SK-N-SH (cell line): ENCODE measurements at regions not wholly inside any gene's neighbourhood (a gene's known extent, or its start where the extent isn't known, plus 50 kb on each side); places are given as distances from the start of the nearest gene placed in this dataset.

Experiments
- CTCF ChIA-PET: fragments of 300-600, 350-600 bp; formaldehyde crosslinking; extraction: SDS; loops from one replicate; lab custom pipeline; 2021; lab: Yijun Ruan, JAX
- POLR2A ChIA-PET: fragments of 350-600 bp; sonication (Branson Sonifier 250); formaldehyde crosslinking; extraction: SDS; loops from one replicate; lab custom pipeline; 2020; ENCODE audit warnings: antibody characterized with exemption, inconsistent platforms; lab: Yijun Ruan, JAX
- DNase-seq: peaks from one replicate; pipeline ENCODE4 v3.0.0; 2012
- H2AFZ ChIP-seq: fragments of 200-600 bp; sonication (generic); 2 replicates; pipeline ENCODE4 v1.8.1; 2016; ENCODE audit warnings: antibody characterized with exemption, mild to moderate bottlenecking, low read depth
- H3F3A ChIP-seq: fragments of 200-600 bp; sonication (generic); replicated peaks from 2 replicates; pipeline ENCODE3; 2016; ENCODE audit warnings: antibody characterized with exemption, mild to moderate bottlenecking; ENCODE audit not compliant: insufficient read depth
- H3K27ac ChIP-seq, 2 experiments: fragments of 200-500 bp in 1 of 2; fragments of 200-600 bp in 1 of 2; sonication (Bioruptor generic) in 1 of 2; sonication (generic), shearing (Covaris generic) in 1 of 2; 2 replicates each; pipeline versions ENCODE4 v1.5.1 to v1.6.1; 2014 to 2016; ENCODE audit warnings: low read depth in 2 of 2, inconsistent platforms in 1 of 2, low read length in 1 of 2, mild to moderate bottlenecking in 1 of 2, mixed read lengths in 1 of 2
- H3K27me3 ChIP-seq: fragments of 200-600 bp; sonication (generic), shearing (Covaris generic); 2 replicates; pipeline ENCODE4 v1.6.1; 2016; ENCODE audit warnings: mixed run types; ENCODE audit not compliant: insufficient read depth
- H3K36me3 ChIP-seq, 2 experiments: fragments of 200-500 bp in 1 of 2; fragments of 200-600 bp in 1 of 2; sonication (Bioruptor generic) in 1 of 2; sonication (generic) in 1 of 2; replicated peaks in 1 of 2; 2 replicates each; pipeline versions ENCODE3 to v1.5.1; 2014 to 2016; ENCODE audit warnings: low read length in 1 of 2, mild to moderate bottlenecking in 1 of 2; ENCODE audit not compliant: insufficient read depth in 2 of 2, control insufficient read depth in 1 of 2
- H3K4me1 ChIP-seq, 2 experiments: fragments of 200-500 bp in 1 of 2; fragments of 200-600 bp in 1 of 2; sonication (Bioruptor generic) in 1 of 2; sonication (generic), shearing (Covaris generic) in 1 of 2; 2 replicates each; pipeline versions ENCODE4 v1.5.1 to v1.6.1; 2014 to 2016; ENCODE audit warnings: low read depth in 1 of 2, low read length in 1 of 2, mixed run types in 1 of 2; ENCODE audit not compliant: insufficient read depth in 2 of 2, control insufficient read depth in 1 of 2
- H3K4me2 ChIP-seq: fragments of 200-600 bp; sonication (generic), shearing (Covaris generic); 2 replicates; pipeline ENCODE4 v1.6.1; 2017; ENCODE audit warnings: mixed run types
- H3K4me3 ChIP-seq, 2 experiments: fragments of 200-500 bp in 1 of 2; fragments of 200-600 bp in 1 of 2; sonication (Bioruptor generic) in 1 of 2; sonication (generic), shearing (Covaris generic) in 1 of 2; 2 replicates each; pipeline versions ENCODE4 v1.5.1 to v1.8.1; 2014 to 2016; ENCODE audit warnings: low read depth in 2 of 2, inconsistent platforms in 1 of 2, low read length in 1 of 2, mild to moderate bottlenecking in 1 of 2, mixed read lengths in 1 of 2, moderate library complexity in 1 of 2
- H3K79me2 ChIP-seq: fragments of 200-600 bp; sonication (generic); 2 replicates; pipeline ENCODE4 v1.8.1; 2017; ENCODE audit warnings: mild to moderate bottlenecking; ENCODE audit not compliant: insufficient read depth
- H3K9ac ChIP-seq: fragments of 200-600 bp; sonication (generic); 2 replicates; pipeline ENCODE4 v1.6.1; 2017; ENCODE audit warnings: mixed run types
- H3K9me2 ChIP-seq: fragments of 200-600 bp; sonication (generic); 2 replicates; pipeline ENCODE4 v1.6.1; 2017; ENCODE audit warnings: mixed run types
- H3K9me3 ChIP-seq: fragments of 200-600 bp; sonication (generic); 2 replicates; pipeline ENCODE4 v1.6.1; 2017; ENCODE audit warnings: mixed run types, mild to moderate bottlenecking, moderate library complexity
- H4K20me1 ChIP-seq: fragments of 200-600 bp; sonication (generic); 2 replicates; pipeline ENCODE4 v1.6.1; 2017; ENCODE audit warnings: mild to moderate bottlenecking, mixed run types; ENCODE audit not compliant: insufficient read depth
- CHD2 ChIP-seq: fragments of 150-350 bp; IDR thresholded peaks from 2 replicates; pipeline ENCODE4 v1.6.1; 2018; ENCODE audit warnings: low read length; ENCODE audit not compliant: partially characterized antibody
- ELF1 ChIP-seq: IDR thresholded peaks from 2 replicates; pipeline ENCODE4 v1.4.0; 2012
- EP300 ChIP-seq, 2 experiments: IDR thresholded peaks; 2 replicates each; pipeline versions ENCODE4 v1.4.0 to v1.6.1; 2012; ENCODE audit warnings: borderline replicate concordance in 1 of 2, low read depth in 1 of 2, low read length in 1 of 2
- FOSL2 ChIP-seq: IDR thresholded peaks from 2 replicates; pipeline ENCODE4 v1.4.0; 2012; ENCODE audit warnings: low read depth, mild to moderate bottlenecking, moderate library complexity, borderline replicate concordance
- FOXJ3 ChIP-seq: sonication (generic); formaldehyde crosslinking; IDR thresholded peaks from 2 replicates; pipeline ENCODE4 v1.5.1; 2020; ENCODE audit warnings: mild to moderate bottlenecking, missing genetic modification reagents
- GABPA ChIP-seq: IDR thresholded peaks from 2 replicates; pipeline ENCODE4 v1.4.0; 2012; ENCODE audit warnings: low read depth, mild to moderate bottlenecking
- JUND ChIP-seq: IDR thresholded peaks from 2 replicates; pipeline ENCODE4 v1.4.0; 2012
- MEF2A ChIP-seq: IDR thresholded peaks from 2 replicates; pipeline ENCODE4 v1.4.0; 2012; ENCODE audit warnings: low read depth, borderline replicate concordance
- NFIC ChIP-seq: IDR thresholded peaks from 2 replicates; pipeline ENCODE4 v1.4.0; 2012; ENCODE audit warnings: borderline replicate concordance
- POLR2AphosphoS5 ChIP-seq: IDR thresholded peaks from 2 replicates; pipeline ENCODE4 v1.6.1; 2012; ENCODE audit warnings: low read depth, low read length
- RAD21 ChIP-seq: IDR thresholded peaks from 2 replicates; pipeline ENCODE4 v1.6.1; 2012; ENCODE audit warnings: mild to moderate bottlenecking, low read length
- RCOR1 ChIP-seq: fragments of 150-350 bp; IDR thresholded peaks from 2 replicates; pipeline ENCODE4 v1.6.1; 2017; ENCODE audit warnings: antibody characterized with exemption, low read length
- RXRA ChIP-seq: IDR thresholded peaks from 2 replicates; pipeline ENCODE4 v1.4.0; 2012; ENCODE audit warnings: low read depth, mild to moderate bottlenecking, borderline replicate concordance
- SIN3A ChIP-seq: IDR thresholded peaks from 2 replicates; pipeline ENCODE4 v1.6.1; 2012; ENCODE audit warnings: low read depth, mild to moderate bottlenecking, low read length, moderate library complexity, borderline replicate concordance
- SMC3 ChIP-seq: IDR thresholded peaks from 2 replicates; pipeline ENCODE4 v1.6.1; 2012; ENCODE audit warnings: low read depth, low read length, improper control_type of control experiment
- TCF12 ChIP-seq: IDR thresholded peaks from 2 replicates; pipeline ENCODE4 v1.4.0; 2012
- TEAD4 ChIP-seq: IDR thresholded peaks from 2 replicates; pipeline ENCODE4 v1.4.0; 2012; ENCODE audit warnings: mild to moderate bottlenecking, borderline replicate concordance; ENCODE audit not compliant: insufficient read depth
- YY1 ChIP-seq: IDR thresholded peaks from 2 replicates; pipeline ENCODE4 v1.4.0; 2012; ENCODE audit warnings: low read depth, mild to moderate bottlenecking
- WGBS: methylation state at CpG from one replicate; pipeline ENCODE4 v1.1.6; 2017; ENCODE audit warnings: low lambda C conversion rate; 5-methylcytosine and 5-hydroxymethylcytosine counted together
- TF ChIP-seq, protein P1 (sequence below): IDR thresholded peaks from 2 replicates; pipeline ENCODE4; 2012
- TF ChIP-seq, protein P2 (sequence below): fragments of 200-600 bp; sonication (generic); IDR thresholded peaks from 2 replicates; pipeline ENCODE4 v1.6.1; 2017; ENCODE audit warnings: antibody characterized with exemption, mild to moderate bottlenecking, moderate library complexity
- TF ChIP-seq, protein P3 (sequence below): fragments of 150-350 bp; IDR thresholded peaks from 2 replicates; pipeline ENCODE4 v1.6.1; 2017; ENCODE audit warnings: antibody characterized with exemption, low read length, low read depth, borderline replicate concordance
- TF ChIP-seq, protein P4 (sequence below): IDR thresholded peaks from 2 replicates; pipeline ENCODE4 v1.4.0; 2012; ENCODE audit warnings: low read depth
- TF ChIP-seq, protein P5 (sequence below): IDR thresholded peaks from 2 replicates; pipeline ENCODE4 v1.4.0; 2012; ENCODE audit warnings: low read depth, borderline replicate concordance

DNA sequence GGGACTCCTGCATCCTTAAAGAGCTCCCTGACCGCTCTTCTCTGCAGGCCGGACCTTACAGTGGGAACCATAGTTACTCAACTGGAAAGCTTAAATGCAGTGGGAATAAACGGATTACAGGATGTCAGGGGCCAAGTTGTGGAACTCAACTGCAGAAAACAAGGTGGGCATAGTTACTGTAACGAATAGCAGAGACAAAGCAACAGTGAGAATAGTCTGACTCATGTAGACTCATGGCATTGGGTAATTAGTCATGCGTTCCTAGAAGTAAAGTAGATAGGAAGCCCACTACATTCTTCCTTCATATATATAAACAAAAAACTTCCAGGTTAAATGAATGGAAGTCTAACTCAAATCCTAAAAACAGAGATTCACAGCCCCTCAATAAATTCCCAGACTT is 95.5 kb upstream of the CHRNA7 start:
- H3K9me3 ChIP-seq, result no peaks in the 10 kb centered on the region
- no peak overlapping the region for H3K9ac ChIP-seq
- no peak overlapping the region for H3K4me3 ChIP-seq
- H3K4me1 ChIP-seq, result no peaks in the 10 kb centered on the region; a peak in 1 of 4 replicates
- no peak for DNase-seq
- H3K36me3 ChIP-seq, result no peaks in the 10 kb centered on the region
- H2AFZ ChIP-seq, result no peak overlapping the region
- no peaks in the 10 kb centered on the region for H3K9me2 ChIP-seq
- no peak overlapping the region for H3K4me2 ChIP-seq
- no peaks in the 10 kb centered on the region for H3F3A ChIP-seq
- H3K79me2 ChIP-seq, result no peaks in the 10 kb centered on the region
- TF ChIP-seq, protein P1, sequence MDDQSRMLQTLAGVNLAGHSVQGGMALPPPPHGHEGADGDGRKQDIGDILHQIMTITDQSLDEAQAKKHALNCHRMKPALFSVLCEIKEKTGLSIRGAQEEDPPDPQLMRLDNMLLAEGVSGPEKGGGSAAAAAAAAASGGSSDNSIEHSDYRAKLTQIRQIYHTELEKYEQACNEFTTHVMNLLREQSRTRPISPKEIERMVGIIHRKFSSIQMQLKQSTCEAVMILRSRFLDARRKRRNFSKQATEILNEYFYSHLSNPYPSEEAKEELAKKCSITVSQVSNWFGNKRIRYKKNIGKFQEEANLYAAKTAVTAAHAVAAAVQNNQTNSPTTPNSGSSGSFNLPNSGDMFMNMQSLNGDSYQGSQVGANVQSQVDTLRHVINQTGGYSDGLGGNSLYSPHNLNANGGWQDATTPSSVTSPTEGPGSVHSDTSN, result no peak
- TF ChIP-seq RXRA (no peak), SMC3 (no peak), JUND (no peak), YY1 (no peak), TCF12 (no peak), RCOR1 (no peak), CHD2 (no peak), MEF2A (no peak), SIN3A (no peak), TEAD4 (no peak)
- TF ChIP-seq, protein P2, sequence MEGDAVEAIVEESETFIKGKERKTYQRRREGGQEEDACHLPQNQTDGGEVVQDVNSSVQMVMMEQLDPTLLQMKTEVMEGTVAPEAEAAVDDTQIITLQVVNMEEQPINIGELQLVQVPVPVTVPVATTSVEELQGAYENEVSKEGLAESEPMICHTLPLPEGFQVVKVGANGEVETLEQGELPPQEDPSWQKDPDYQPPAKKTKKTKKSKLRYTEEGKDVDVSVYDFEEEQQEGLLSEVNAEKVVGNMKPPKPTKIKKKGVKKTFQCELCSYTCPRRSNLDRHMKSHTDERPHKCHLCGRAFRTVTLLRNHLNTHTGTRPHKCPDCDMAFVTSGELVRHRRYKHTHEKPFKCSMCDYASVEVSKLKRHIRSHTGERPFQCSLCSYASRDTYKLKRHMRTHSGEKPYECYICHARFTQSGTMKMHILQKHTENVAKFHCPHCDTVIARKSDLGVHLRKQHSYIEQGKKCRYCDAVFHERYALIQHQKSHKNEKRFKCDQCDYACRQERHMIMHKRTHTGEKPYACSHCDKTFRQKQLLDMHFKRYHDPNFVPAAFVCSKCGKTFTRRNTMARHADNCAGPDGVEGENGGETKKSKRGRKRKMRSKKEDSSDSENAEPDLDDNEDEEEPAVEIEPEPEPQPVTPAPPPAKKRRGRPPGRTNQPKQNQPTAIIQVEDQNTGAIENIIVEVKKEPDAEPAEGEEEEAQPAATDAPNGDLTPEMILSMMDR, result no peak
- TF ChIP-seq, protein P3, sequence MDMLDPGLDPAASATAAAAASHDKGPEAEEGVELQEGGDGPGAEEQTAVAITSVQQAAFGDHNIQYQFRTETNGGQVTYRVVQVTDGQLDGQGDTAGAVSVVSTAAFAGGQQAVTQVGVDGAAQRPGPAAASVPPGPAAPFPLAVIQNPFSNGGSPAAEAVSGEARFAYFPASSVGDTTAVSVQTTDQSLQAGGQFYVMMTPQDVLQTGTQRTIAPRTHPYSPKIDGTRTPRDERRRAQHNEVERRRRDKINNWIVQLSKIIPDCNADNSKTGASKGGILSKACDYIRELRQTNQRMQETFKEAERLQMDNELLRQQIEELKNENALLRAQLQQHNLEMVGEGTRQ, result no peak
- TF ChIP-seq, all 33 proteins: peak for 0
- POLR2A ChIA-PET, result no interaction called here
- CTCF ChIA-PET, result interaction anchor here (1.3 to 1.4 kb wide), 2 partner anchors 40 to 43 kb away, joined by 3 to 5 read pairs; no protein-coding TSS in a partner anchor
- Histone ChIP-seq H3K27ac (no peak overlapping the region), H4K20me1 (no peaks in the 10 kb centered on the region), H3K27me3 (no peaks in the 10 kb centered on the region)
- 25% methylated on average over 5 of the region's 5 CpGs for WGBS

DNA sequence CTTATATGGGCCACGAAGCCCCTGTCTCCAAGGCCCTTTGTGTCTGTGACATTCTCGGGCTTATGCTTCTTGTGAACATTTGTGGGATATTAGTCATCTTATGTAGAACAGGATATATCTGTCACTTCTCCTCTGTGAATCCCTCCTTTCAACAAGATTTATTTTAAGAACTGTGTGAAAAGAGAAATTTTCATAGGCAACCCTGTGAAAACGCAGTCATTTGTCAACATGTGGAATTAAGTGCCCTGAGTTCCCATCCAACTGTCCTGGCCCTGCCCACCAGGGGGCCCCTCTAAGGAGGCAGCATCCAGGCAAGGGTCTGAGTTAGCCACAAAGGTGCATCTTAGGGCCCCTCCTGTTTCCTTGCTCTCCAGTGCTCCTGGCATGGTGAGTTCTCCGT is 76.8 kb upstream of the CHRNA7 start:
- 46% methylated on average over 4 of the region's 4 CpGs for WGBS
- H3K4me3 ChIP-seq, result no peak overlapping the region
- TF ChIP-seq RAD21 (no peak), CHD2 (no peak), SMC3 (no peak), FOSL2 (no peak), NFIC (no peak), POLR2AphosphoS5 (no peak), GABPA (no peak), ELF1 (no peak), EP300 (IDR thresholded peaks at IDR 0.05; ENCODE audit: borderline replicate concordance in 1 of 2, low read depth in 1 of 2, low read length in 1 of 2) (no peak), JUND (no peak), FOXJ3 (CRISPR knock-in tag) (no peak), RCOR1 (no peak)
- TF ChIP-seq, protein P4, sequence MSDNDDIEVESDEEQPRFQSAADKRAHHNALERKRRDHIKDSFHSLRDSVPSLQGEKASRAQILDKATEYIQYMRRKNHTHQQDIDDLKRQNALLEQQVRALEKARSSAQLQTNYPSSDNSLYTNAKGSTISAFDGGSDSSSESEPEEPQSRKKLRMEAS, result no peak
- TF ChIP-seq, protein P5, sequence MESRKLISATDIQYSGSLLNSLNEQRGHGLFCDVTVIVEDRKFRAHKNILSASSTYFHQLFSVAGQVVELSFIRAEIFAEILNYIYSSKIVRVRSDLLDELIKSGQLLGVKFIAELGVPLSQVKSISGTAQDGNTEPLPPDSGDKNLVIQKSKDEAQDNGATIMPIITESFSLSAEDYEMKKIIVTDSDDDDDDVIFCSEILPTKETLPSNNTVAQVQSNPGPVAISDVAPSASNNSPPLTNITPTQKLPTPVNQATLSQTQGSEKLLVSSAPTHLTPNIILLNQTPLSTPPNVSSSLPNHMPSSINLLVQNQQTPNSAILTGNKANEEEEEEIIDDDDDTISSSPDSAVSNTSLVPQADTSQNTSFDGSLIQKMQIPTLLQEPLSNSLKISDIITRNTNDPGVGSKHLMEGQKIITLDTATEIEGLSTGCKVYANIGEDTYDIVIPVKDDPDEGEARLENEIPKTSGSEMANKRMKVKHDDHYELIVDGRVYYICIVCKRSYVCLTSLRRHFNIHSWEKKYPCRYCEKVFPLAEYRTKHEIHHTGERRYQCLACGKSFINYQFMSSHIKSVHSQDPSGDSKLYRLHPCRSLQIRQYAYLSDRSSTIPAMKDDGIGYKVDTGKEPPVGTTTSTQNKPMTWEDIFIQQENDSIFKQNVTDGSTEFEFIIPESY, result no peak
- H3K79me2 ChIP-seq, result no peaks in the 10 kb centered on the region
- CTCF ChIA-PET, result interaction anchor here (1.3 to 2.0 kb wide), 2 partner anchors 22 to 66 kb away, joined by 4 to 5 read pairs; no protein-coding TSS in a partner anchor
- no peak overlapping the region for H3K9ac ChIP-seq
- no peaks in the 10 kb centered on the region for H3K36me3 ChIP-seq
- DNase-seq, result no peak
- no peaks in the 10 kb centered on the region; a peak in 1 of 4 replicates for H3K4me1 ChIP-seq
- no peak overlapping the region for H3K4me2 ChIP-seq
- no peak overlapping the region for H3K27ac ChIP-seq
- POLR2A ChIA-PET, result no interaction called here
- no peaks in the 10 kb centered on the region for H4K20me1 ChIP-seq
- H3K9me3 ChIP-seq, result no peaks in the 10 kb centered on the region
- H2AFZ ChIP-seq, result no peak overlapping the region
- no peaks in the 10 kb centered on the region for H3K27me3 ChIP-seq
- no peaks in the 10 kb centered on the region for H3F3A ChIP-seq
- H3K9me2 ChIP-seq, result no peaks in the 10 kb centered on the region
